ENCODE measurements at regions not wholly inside any gene's neighbourhood (a gene's known extent, or its start where the extent isn't known, plus 50 kb on each side); places are given as distances from the start of the nearest gene placed in this dataset.

DNA sequence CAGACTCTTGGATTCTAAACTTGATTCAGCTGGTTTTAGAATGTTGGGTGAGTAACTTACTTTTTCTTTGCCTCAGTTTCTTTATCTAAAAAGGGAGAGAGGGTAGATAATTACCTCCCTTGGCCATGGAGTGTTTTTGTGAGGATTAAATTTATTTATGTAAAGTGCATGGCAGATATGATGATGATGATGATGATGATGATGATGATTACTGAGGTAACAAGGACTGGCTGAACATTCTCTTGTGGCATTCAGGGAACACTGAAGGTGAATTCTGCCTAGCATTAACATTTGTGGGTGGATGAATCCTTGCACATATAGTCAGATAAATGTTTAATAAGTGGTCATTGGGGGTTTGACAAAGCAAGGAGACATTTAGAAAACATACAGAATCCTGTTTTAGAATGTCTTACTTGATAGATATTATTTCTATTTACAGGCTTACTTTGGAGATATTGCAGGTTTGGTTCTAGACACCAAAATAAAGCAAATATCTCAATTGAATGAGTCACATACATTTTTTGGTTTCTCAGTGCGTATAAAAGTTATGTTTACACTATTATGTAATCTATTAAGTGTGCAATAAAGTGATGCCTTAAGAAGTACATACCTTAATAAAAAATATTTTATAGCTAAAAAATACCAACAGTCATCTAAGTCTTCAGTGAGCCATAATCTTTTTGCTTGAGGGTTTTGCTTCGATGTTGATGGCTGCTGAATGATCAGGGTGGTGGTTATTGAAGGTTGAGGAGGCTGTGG lies 123.2 kb downstream of the SNAPC1 start:
- H3K4me1 ChIP-seq (ENCODE audit: control insufficient read depth in 4 of 4, insufficient read depth in 4 of 4, low read length in 3 of 4), result no peaks in the 10 kb centered on the region
- no peaks in the 10 kb centered on the region for H3K27me3 ChIP-seq (ENCODE audit: control insufficient read depth in 4 of 4, insufficient read depth in 4 of 4, low read length in 3 of 4)
- TF ChIP-seq, protein P1, sequence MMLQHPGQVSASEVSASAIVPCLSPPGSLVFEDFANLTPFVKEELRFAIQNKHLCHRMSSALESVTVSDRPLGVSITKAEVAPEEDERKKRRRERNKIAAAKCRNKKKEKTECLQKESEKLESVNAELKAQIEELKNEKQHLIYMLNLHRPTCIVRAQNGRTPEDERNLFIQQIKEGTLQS (IDR thresholded peaks at IDR 0.05), result no peak
- no peak for TF ChIP-seq JUND (IDR thresholded peaks at IDR 0.05)
- TF ChIP-seq, protein P2, sequence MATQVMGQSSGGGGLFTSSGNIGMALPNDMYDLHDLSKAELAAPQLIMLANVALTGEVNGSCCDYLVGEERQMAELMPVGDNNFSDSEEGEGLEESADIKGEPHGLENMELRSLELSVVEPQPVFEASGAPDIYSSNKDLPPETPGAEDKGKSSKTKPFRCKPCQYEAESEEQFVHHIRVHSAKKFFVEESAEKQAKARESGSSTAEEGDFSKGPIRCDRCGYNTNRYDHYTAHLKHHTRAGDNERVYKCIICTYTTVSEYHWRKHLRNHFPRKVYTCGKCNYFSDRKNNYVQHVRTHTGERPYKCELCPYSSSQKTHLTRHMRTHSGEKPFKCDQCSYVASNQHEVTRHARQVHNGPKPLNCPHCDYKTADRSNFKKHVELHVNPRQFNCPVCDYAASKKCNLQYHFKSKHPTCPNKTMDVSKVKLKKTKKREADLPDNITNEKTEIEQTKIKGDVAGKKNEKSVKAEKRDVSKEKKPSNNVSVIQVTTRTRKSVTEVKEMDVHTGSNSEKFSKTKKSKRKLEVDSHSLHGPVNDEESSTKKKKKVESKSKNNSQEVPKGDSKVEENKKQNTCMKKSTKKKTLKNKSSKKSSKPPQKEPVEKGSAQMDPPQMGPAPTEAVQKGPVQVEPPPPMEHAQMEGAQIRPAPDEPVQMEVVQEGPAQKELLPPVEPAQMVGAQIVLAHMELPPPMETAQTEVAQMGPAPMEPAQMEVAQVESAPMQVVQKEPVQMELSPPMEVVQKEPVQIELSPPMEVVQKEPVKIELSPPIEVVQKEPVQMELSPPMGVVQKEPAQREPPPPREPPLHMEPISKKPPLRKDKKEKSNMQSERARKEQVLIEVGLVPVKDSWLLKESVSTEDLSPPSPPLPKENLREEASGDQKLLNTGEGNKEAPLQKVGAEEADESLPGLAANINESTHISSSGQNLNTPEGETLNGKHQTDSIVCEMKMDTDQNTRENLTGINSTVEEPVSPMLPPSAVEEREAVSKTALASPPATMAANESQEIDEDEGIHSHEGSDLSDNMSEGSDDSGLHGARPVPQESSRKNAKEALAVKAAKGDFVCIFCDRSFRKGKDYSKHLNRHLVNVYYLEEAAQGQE (IDR thresholded peaks at IDR 0.05), result no peak
- TF ChIP-seq RXRA (IDR thresholded peaks at IDR 0.05), result no peak
- DNase-seq (ENCODE audit: low spot score), result no peak
- H3K9ac ChIP-seq (ENCODE audit: low read depth in 1 of 2, low read length in 2 of 2), result no peak overlapping the region
- H3K9me3 ChIP-seq (ENCODE audit: control insufficient read depth in 4 of 4, low read length in 3 of 4), result peaks cover 0 to 5% (median 0%) of the 10 kb centered on the region in 4 donors
- no peaks in the 10 kb centered on the region for H3K36me3 ChIP-seq (ENCODE audit: control insufficient read depth in 4 of 4, insufficient read depth in 3 of 4, low read depth in 1 of 4, low read length in 3 of 4)
- H3K27ac ChIP-seq (ENCODE audit: low read depth in 1 of 2, low read length in 2 of 2), result no peak overlapping the region
- no peak overlapping the region for H3K4me3 ChIP-seq (ENCODE audit: low read depth in 1 of 3, low read length in 3 of 3)
- WGBS, result 83% methylated on average over 2 of the region's 2 CpGs

DNA sequence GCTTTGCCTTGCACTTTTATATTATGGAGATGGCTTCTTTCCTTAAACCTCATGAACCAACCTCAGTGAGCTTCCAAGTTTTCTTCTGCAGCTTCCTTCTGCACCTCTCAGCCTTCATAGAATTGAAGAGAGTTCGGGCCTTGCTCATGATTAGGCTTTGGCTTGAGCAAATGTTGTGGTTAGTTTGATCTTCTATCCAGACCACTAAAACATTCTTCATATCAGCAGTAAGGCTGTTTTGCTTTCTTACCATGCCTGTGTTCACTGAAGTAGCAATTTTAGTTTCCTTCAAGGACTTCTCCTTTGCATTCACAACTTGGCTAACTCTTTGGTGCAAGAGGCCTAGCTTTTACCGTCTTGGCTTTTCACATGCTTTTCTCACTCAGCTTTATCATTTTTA lies 125.4 kb downstream of the SNAPC1 start:
- Histone ChIP-seq H3K4me1 (ENCODE audit: control insufficient read depth in 4 of 4, insufficient read depth in 4 of 4, low read length in 3 of 4) (no peaks in the 10 kb centered on the region), H3K36me3 (ENCODE audit: control insufficient read depth in 4 of 4, insufficient read depth in 3 of 4, low read depth in 1 of 4, low read length in 3 of 4) (no peaks in the 10 kb centered on the region), H3K9me3 (ENCODE audit: control insufficient read depth in 4 of 4, low read length in 3 of 4) (peaks cover 0 to 5% (median 0%) of the 10 kb centered on the region in 4 donors), H3K9ac (ENCODE audit: low read depth in 1 of 2, low read length in 2 of 2) (no peak overlapping the region), H3K4me3 (ENCODE audit: low read depth in 1 of 3, low read length in 3 of 3) (no peak overlapping the region), H3K27ac (ENCODE audit: low read depth in 1 of 2, low read length in 2 of 2) (no peak overlapping the region), H3K27me3 (ENCODE audit: control insufficient read depth in 4 of 4, insufficient read depth in 4 of 4, low read length in 3 of 4) (no peaks in the 10 kb centered on the region)
- TF ChIP-seq, protein P2 (IDR thresholded peaks at IDR 0.05), result no peak
- TF ChIP-seq SP1 (IDR thresholded peaks at IDR 0.05), result no peak
- TF ChIP-seq HNF4A (conservative IDR thresholded peaks at IDR 0.05), result no peak
- no peak for TF ChIP-seq EGR1 (IDR thresholded peaks at IDR 0.05; ENCODE audit: low read depth in 2 of 2)
- TF ChIP-seq FOXA2 (IDR thresholded peaks at IDR 0.05), result no peak
- TF ChIP-seq, protein P3, sequence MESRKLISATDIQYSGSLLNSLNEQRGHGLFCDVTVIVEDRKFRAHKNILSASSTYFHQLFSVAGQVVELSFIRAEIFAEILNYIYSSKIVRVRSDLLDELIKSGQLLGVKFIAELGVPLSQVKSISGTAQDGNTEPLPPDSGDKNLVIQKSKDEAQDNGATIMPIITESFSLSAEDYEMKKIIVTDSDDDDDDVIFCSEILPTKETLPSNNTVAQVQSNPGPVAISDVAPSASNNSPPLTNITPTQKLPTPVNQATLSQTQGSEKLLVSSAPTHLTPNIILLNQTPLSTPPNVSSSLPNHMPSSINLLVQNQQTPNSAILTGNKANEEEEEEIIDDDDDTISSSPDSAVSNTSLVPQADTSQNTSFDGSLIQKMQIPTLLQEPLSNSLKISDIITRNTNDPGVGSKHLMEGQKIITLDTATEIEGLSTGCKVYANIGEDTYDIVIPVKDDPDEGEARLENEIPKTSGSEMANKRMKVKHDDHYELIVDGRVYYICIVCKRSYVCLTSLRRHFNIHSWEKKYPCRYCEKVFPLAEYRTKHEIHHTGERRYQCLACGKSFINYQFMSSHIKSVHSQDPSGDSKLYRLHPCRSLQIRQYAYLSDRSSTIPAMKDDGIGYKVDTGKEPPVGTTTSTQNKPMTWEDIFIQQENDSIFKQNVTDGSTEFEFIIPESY (IDR thresholded peaks at IDR 0.05), result no peak
- TF ChIP-seq RXRA (IDR thresholded peaks at IDR 0.05), result no peak
- no peak for DNase-seq (ENCODE audit: low spot score)
- WGBS, result 91% methylated on average over 2 of the region's 2 CpGs
